HG03095 (cell line): ENCODE measurements at regions not wholly inside any gene's neighbourhood (a gene's known extent, or its start where the extent isn't known, plus 50 kb on each side); places are given as distances from the start of the nearest gene placed in this dataset.

ENCODE experiments used
- ATAC-seq: cut with Tn5 transposase; IDR thresholded peaks from one replicate; pipeline ENCODE4 v1.9.1; 2021; ENCODE audit warnings: moderate library complexity; ENCODE audit not compliant: unreplicated experiment

DNA sequence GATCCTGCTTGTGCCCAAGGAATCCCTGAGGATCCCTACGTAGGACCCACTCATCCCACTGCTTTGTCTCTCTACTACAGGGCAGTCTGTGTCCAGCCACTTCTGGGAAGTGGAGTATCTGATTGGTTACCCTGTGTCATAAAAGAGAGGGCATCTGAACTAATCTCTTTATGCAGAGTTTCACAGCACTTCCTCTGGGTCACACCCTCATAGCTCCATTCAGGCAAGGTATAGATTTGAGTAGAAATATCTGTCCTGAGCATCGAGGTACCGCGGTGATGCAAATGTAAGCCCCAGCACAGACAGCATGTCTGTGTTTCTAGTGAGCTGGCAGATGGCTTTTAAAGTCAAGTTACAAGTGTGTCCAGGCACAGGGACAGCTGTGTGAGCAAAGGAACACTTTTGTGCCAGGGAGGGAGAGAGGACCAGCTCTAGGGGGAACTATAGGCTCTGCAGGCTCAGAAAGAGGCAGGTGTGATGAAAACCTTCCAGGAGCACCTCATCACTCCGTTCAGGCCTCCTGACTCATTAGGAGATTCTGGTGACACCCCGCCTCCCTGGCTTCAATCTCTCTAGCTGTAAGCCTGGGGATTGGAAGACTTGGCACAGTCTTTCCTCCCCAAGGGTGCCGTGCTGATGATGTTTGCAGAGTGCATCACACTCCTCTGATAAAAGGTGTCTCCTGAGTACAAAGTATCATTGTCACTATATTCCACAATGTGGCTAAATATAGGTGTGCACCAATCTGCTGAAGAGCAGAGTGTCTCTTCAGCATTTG, 84.3 kb upstream of the UBL3 start:
- ATAC-seq = no peak

DNA sequence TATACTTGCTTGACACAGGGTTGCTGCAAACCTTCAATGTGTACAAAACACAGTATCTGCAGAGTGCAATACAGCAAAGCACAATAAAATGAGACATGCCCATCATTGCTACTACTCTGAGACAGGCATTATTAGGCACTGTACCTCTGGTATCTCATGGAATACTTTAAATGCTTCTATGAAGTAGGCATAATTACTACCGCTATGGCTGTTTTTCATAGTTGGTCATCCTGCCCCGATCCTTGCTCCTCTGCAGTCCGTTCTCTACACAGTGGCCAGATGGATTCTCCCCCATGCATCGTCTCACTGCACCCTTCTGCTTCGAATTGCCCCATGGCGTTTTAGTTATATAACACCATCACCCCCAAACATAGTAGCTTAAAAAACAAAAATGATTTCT, 83.0 kb upstream of the UBL3 start:
- ATAC-seq = no peak

DNA sequence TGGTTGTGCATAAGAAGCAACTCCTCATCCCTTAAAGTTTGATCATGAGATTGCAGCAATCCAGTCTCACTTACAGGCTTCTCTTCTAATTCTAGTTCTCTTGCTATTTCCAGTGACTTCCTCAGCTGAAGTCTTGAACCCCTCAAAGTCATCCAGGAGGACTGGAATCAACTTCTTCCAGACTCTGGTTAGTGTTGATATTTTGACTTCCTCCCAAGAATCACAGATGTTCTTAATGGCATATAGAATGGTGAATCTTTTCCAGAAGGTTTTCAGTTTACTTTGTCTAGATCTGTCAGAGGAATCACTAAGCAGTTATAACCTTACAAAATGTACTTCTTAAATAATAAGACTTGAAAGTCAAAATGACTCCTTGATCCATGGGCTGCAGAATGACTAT, 81.3 kb upstream of the UBL3 start:
- ATAC-seq = no peak

DNA sequence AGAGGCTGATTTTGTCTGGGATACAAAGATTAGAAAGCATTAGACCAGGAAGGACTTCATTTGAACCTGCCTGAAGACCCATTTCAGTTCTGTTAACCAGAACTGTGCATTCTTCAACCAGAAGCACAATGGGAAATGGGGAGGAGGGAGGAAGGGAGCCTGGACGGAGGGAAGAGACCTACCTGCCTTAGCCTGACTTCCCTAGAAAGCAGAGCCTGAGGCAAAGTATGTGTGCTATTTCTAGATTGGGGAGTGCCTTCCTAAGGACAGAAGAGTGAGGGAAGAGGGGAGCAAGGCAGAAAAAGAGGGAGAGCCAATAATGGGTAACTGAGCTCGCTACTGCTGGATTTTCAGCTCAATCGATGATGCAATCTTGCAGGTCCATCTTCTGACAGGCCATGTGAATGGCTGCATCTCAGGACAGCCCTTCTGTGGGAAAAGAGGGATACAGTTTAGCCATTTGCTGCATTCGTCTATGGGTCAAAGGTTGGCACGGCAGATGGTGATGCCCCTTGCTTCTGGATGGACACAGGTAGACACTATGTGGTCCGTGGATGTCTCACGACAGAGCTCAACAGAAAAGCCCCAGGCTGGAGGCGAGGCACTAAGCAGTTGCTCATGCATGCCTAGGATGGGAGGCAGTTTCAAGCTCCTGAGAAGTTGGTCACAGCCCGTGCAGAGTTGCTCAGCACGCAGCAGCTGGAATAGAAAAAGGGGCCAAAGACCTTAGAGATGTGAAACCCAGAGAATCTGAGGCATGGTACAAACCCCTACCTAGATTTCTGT, 78.8 kb upstream of the UBL3 start:
- no peak for ATAC-seq

DNA sequence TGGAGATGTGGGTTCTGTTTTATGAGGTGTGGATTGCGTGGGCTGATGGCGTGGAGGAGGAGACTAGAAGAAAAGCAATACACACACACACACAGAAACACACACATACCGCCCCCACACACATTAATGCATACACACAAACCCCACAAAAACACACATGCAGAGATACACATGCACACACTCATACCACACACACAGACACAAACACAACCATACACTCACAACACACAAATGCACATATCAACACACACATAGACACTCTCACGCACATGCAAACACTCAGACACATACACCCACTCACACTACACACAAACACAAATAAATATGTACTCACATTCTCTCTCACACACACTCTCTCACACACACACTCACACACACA, 75.7 kb upstream of the UBL3 start:
- ATAC-seq = no peak

DNA sequence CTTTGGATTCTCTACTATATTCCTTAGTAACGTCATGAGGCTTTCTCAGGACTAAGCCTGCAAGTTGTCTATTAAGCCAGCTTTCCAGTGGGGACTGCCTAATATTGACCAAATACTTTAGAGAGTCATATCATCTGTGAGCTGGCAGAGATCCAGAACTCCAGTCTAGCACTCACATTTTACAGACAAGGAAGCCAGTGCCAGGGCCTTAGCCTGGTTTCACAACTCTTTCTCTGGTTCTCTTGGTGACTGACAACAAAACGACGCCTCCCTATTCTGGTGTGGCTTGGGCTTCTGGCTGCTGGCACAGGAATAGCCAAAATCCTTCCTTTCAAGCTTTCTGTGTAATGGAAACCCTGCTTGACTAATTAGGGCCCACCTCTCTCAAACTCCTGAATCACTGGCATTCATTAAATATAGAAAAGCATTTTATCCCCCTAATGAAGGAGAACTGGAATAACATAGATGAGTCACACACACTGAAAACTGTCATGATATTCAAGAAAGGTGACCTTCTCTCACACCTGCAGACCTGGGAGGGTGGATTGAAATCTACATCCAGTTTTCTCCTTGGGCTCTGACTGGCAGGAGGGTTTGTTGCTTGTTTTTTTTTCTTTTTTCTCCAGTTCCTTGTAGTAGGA, 75.2 kb upstream of the UBL3 start:
- no peak for ATAC-seq

DNA sequence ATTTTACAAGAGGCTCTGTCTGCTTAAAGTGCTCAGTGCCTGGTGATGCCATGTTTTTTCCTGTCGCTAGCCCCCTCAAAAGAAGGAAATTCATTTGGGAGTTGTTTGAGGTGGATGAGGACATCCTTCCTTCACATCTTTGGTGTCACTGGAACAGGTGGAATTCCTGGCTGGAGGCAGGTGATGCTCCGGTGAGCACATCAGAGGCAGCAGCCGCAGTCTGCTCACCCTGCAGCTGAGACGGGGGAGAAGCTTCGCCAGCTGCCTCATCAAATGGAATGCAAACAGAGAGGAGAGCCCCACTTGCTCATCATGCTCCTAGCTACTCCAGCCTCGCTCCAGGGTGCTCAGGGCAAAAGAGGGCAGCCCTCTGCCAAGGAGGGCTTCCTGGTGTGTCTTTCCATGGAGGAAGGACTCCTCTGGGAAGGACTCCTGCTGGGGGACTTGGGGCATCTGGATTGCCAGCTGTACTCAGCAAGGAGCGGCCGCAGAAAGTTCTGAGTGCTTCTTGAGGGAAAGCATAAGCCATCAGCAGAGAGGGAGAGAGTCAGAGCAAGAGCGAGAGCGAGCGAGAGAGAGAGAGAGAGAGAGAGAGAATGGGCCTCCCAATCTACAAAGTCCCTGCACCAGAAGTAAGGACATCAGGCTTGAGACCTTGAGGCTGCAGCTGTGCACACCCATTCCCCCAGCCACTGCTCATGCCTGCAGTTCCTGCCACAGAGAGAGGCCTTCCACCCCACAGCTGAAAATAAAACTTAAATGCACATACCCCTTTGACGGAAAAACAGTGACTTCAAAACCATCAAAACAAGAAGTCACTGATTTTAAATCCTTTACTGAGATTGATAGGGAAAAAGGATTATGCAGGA, 74.3 kb upstream of the UBL3 start:
- ATAC-seq = no peak

DNA sequence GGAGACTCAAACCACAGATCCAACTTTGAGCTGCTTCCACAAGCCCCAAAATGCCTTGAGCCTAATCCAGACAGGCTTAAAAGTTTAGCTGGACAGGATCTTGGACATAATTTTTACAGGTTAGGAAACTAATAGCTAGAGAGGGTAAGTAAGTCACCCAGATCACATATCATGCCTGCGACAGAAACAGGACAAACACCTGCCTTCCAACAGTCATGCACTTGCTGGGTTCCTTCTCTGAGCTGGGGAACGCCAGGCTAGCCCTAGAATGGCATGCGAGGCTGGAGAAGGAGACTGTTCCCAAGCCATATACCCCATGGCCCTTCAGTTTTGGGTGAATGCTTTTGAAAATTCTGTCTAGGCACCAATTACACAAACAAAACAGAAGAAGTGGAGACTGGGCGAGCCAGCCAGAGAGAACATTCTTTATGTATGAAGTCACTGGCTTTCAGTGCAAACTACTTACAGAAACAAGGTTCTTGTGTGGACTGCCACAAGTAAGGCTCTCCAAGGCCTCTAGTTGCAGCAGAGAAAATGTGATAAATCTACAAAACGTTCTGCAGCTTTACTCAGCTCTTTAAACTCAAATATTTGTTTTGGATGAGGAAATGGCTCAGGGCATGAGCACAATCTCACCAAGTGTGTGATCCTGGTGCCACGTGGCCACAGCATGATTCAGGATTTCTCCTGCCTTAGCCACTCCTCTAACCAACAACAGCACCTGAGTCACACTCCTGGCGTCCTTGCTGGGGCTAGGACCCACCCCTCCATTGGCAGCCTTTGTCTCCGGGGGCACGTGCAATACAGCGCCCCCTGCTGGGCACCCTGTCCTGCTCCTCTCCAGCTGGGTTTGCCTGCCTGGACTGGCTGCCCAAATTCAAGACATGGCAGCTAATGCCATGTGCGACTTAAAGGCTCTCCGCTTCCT, 73.4 kb upstream of the UBL3 start:
- no peak for ATAC-seq

DNA sequence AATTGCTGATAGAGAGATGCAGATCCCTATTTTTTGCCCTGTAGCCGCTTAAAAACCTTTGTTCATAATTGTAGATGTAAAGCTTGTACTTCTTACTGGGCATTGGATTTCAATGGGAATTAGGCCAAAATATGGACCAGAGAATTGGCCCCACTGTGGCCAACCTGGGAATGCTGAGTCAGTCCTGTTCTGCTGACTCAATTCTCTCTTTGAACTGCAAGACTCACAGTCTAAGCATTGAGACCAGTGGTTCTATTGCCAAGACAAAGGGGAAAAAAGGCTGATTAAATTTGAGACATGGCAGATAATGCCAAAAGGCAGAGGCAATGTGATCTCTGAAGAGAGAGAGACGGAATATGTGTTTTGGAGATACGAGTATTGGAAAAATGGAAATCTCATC, 72.5 kb upstream of the UBL3 start:
- no peak for ATAC-seq

DNA sequence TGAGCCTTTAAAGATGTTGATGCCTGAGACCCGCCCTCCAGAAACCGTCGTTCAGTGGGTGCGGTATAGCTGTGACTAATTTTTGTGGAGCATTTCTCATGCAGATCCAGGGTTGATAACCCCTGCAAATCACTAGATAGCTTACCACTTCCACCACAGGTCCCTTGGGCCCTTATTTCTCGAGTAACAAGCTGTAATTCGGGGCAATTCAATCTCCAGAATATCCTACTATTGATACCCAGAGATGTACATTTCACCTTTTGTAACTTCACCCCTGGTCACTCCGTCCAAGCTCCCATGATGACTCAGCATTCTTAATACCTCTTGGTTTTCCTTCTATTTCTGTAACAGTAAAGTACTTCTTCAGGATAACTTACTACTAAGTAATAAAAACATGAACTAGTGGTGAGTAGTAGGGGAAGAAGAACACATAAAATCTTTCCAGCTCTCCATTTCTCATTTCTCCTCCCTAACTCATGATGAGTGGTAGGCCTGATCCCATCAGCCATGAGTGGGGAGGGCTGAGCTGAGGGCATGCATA, 71.9 kb upstream of the UBL3 start:
- ATAC-seq = no peak

DNA sequence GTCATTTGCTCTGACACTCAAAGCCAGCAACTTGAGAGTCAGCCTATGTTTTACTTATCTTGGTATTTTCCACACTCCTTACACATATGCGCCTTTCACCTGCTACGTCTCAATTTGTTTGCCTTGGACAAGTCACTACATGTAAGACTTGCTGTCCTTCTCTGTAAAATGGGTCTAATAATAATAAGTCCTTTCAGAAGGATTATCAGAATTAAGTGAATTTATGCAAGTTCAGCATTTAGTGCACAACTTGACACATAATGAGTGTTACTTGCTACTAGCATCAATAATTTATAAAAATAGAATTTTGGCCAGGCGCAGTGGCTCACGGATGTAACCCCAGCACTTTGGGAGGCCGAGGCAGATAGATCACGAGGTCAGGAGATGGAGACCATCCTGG, 71.1 kb upstream of the UBL3 start:
- no peak for ATAC-seq

DNA sequence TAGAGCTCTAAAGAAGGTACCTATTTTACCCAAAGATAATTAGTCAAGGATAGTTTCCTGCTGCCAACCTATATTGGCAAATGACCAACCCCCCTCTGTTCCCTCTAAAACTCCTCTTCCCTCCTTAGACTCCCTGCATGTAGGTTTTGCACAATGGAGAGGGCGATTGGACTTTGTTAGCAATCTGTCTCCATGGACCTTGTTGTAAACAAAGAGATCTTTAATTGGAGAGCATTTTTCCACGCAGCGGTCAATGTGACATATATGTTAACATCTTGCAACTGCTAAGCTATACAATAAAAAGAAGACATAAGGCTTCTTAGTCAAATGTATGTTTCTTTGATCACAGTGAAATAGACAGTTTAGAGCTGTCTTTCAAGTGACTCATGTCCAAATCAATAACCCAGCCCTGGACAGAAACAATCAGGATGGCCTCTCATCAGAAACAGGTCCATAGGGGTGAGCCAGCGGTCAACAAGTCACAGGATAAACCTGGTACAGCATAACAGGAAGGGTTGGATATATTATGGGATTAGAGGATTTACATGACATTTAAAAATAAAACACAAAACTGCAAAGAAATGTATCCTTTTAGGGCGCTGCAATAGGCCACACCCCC, 69.7 kb upstream of the UBL3 start:
- ATAC-seq = no peak

DNA sequence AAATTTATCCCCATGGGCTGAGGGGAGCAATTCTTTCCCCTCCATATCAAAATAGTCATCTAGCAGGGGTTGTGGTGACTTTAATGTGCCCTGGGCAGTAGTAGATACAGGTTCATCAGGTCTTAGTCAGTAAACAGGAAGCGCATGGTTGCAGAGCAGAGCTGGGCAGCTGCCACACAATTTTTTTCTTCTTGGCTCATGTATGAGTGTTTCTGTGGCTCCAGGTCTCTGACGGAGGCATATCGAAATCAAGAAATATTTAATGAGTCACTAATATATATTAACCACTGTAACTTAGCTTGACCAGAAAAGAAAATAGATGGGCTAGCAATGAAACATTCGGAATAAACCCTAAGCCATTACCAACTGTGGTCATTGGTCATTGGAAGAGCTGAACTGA, 68.4 kb upstream of the UBL3 start:
- no peak for ATAC-seq

DNA sequence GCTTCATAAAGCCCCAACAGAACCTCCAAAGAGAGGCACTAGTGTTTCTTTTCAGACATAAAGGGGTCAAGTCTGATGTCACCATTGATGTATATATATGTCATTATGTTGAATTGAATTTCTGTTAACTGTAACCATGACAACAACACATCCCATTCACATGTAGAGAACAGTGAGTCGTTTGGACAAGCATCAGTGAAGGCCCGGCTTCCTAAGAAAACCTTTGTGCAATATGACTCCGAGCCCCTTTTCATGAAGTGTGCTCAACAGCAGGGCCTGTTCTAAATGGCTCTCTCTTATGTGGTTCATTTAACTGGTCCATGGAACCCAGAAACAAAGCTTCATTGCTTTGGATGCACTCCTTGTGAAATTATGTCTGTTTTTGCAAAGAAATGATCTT, 67.2 kb upstream of the UBL3 start:
- ATAC-seq = no peak

DNA sequence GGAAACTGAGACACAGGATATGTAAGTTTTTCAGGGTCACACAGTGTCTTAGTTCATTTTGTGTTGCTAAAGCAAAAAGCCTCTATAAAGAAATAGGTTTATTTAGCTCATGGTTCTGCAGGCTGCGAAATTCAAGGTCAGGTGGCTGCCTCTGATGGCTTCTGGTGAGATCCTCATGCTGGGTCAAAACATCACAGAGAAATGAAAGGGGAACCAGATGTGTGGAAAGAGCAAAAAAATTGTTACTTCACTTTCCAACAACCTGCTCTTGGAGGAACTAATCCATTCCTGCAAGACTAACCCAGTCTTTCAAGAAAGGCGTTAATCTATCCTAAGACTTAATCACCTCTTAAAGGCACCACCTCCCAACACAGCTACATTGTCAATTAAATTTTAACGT, 64.2 kb upstream of the UBL3 start:
- no peak for ATAC-seq

DNA sequence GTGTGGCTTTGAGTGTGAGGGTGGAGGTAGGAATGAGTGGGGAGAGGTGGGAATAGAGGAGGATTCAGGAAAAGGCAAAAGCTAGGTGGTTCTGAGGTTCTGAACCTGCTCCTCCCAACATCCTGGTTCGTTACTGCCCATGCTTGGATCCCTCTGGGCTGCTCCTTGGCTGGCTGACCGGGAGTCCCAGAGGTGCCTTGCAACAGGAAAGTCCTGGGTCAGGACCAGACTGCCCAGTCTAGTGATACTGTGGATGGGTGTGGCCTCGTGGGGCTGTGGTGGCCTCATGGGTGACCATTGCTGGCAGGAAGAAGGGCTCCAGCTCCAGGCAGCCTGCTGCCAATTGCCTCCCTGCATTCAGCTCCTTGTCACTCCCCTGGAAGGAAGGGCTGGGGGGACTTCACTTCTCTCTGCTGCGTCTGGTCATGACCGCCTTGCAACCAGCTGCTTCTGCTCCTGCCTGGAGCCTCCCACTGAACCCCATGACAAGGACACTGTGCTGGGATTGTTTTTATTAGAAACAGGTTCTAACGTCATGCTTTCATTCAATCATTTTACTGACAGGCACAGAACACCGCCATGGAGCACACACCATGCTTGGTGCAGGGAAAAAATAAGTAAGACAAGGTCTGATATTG, 61.5 kb upstream of the UBL3 start:
- ATAC-seq = no peak

DNA sequence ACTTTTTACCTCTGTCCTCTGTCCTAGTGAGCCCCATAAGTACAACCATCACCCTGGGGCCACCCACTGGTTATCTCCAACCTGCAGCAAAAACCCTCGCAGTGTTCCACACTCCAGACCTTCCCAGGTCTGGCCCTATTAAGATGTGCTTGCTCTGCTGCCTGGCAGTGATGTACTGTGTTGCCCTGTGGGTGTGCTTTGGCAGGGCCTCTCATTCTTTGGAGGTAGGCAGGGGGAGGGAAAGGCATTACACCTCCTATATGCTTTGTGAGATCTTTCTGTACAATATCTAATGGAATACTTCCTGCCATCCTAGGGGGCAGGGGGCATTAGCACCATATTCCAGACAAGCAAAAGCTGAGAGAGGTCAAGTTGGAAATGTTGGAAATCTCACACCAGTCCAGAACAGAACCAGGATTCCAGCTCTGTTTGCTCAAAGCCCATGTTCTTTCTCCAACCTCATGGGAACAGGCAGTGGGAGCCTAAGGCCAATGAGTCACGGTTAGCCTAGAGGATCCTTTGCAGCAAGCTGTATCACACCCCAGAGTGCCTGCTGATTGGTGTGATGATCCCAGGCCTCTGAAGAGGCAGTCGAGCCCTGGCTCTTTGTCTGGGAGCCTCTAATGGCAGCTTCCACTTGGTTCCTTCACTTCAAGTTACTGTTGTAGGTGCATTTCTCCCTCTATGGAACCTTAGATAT, 59.7 kb upstream of the UBL3 start:
- ATAC-seq = no peak

DNA sequence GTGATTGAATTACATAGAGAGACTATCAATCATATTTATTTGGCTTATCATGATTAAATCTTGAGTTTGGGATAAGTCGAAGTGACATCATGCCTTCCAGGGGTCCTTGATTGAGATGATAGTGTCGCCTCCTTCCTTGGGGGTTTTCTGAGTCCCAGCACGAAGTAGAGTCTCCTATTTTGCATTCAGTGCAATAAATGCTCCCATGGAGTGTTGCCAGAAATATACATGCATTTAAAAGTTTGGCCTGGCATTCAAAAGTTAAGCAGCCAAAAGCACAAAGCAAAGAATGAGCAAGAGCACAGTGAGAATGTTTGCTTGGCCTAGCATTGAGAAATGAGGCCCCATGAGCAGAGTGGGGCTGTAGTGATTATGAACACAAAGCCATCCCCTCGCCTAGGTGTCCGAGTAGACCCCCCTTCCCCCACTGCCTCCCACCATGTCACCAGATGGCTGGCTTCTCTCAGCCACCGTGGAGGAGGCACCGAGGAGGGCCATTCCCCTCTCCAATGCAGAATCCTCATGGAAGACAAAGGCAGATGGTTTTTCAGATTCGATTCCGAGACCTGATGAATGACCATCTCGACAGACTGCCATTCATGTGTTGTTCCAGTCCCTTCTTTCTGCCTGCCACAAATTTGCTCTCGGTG, 58.8 kb upstream of the UBL3 start:
- ATAC-seq = no peak
